Adrenal gland (tissue), 5 donors: ENCODE measurements at regions not wholly inside any gene's neighbourhood (a gene's known extent, or its start where the extent isn't known, plus 50 kb on each side); places are given as distances from the start of the nearest gene placed in this dataset.

ENCODE experiments used
- POLR2A ChIP-seq, 2 donors: fragments of 450-650 bp; IDR thresholded peaks; one replicate each; pipeline ENCODE4 v1.6.1; 2017; ENCODE audit warnings: antibody characterized with exemption in 2 of 2, mild to moderate bottlenecking in 2 of 2, moderate library complexity in 1 of 2
- TF ChIP-seq, protein P1 (sequence below), 6 experiments: fragments of 450-650 bp in 4 of 6; fragments of 200-600 bp in 2 of 6; sonication (generic) in 1 of 6; IDR thresholded peaks; 1 replicate in 5 of 6; 2 replicates in 1 of 6; pipeline versions ENCODE4 v1.5.1 to v1.8.0; 2016 to 2021; ENCODE audit warnings: antibody characterized with exemption in 6 of 6, mild to moderate bottlenecking in 2 of 6, moderate library complexity in 1 of 6
- donor health status: DM: no; HTN: no; CAD: no.

DNA sequence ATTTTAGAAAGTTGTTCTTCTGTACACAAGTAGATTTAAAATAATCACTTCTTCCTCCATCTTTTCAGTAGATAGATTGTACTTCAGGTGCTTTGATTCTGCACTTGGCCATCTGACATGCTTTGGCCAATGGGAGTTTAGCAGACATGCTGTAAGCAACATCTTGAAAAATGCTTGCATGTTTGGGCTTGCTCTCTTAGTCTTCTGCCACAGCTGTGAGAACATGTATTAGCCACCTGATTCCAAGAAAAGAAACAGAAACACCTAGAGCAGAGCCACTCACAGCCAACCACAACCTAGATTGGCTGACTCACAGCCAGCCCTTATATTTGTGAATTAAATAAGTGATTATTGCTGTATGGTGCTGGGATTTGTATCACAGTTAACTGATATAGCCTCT is 70.2 kb upstream of the GADL1 start:
- TF ChIP-seq, protein P1, sequence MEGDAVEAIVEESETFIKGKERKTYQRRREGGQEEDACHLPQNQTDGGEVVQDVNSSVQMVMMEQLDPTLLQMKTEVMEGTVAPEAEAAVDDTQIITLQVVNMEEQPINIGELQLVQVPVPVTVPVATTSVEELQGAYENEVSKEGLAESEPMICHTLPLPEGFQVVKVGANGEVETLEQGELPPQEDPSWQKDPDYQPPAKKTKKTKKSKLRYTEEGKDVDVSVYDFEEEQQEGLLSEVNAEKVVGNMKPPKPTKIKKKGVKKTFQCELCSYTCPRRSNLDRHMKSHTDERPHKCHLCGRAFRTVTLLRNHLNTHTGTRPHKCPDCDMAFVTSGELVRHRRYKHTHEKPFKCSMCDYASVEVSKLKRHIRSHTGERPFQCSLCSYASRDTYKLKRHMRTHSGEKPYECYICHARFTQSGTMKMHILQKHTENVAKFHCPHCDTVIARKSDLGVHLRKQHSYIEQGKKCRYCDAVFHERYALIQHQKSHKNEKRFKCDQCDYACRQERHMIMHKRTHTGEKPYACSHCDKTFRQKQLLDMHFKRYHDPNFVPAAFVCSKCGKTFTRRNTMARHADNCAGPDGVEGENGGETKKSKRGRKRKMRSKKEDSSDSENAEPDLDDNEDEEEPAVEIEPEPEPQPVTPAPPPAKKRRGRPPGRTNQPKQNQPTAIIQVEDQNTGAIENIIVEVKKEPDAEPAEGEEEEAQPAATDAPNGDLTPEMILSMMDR (IDR thresholded peaks at IDR 0.05): no peak
- no peak for TF ChIP-seq POLR2A (IDR thresholded peaks at IDR 0.05)
